Central memory CD4-positive, alpha-beta T cell (primary cell): ENCODE measurements at regions not wholly inside any gene's neighbourhood (a gene's known extent, or its start where the extent isn't known, plus 50 kb on each side); places are given as distances from the start of the nearest gene placed in this dataset.

Source experiments
- DNase-seq: peaks from one replicate; pipeline ENCODE4 v3.0.0; 2022

DNA sequence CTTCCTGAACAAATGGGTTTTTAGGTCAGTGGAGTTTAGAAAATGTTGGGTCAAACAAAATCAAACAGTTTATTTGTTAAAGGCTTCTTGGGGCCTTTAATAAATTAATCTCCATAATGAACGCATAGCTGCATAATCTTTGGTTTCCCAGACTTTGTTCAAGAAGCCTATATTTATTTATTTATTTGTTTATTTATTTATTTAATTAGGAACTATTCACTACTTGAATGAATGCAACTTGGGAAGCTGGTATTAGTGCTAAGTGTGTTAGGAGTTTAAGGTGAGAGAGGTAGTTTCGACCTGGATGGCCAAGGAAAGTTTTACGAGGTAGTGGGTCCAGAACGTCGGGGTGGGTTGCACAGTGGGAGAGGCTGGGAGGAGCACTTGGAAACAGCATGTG, 281.9 kb upstream of the C2CD4B start:
- DNase-seq = no peak

DNA sequence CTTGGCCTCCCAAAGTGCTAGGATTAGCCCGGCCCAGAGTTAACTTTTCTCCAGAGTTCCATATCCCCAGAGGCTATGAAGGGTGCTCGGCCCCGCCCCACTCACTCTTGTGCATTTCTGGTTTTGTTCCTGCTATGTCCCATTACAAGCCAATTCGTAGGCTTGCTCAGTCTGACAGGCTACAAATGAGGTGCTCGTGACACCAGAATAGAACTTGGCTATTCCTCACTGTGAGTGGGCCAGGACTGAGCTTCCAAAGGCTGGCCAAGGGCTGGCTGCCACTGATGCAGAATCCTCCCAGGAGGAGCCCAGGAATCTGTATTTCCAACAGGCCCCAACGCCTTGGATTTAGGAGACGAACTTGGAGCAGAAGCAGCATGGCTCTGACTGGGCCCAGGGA, 282.7 kb upstream of the C2CD4B start:
- no peak for DNase-seq

- no peak for DNase-seq
Observed at GRCh38 chr15:62449638-62450037, 284.6 kb upstream of the C2CD4B start.

DNA sequence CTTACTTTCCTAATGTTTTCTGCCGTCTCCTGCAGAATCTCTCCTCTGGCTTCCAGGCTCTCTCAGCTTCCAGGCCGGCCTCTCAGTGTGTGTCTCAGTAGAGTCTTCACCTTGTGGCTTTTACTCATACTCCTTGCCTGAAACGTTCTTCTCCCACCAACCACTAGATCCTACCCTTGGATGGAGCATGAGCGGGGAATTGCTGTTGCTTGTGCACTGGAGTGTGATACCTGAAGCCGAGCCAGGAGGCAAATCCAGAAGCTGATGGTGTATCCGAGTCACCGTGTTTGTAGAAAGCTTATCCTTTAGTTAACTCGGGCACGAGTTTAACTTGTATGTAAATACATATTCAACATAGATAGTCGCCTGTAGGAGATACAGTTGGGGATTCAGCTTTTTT, 285.0 kb upstream of the C2CD4B start:
- DNase-seq = no peak

- DNase-seq = no peak
Observed at GRCh38 chr15:62452026-62452425, 286.9 kb upstream of the C2CD4B start.

GRCh38 chr15:62452667-62453066, 287.6 kb upstream of the C2CD4B start:
- DNase-seq = no peak

- no peak for DNase-seq
Observed at GRCh38 chr15:62453375-62453774, 288.3 kb upstream of the C2CD4B start.

- DNase-seq = no peak
Observed at GRCh38 chr15:62453981-62454380, 288.9 kb upstream of the C2CD4B start.

DNA sequence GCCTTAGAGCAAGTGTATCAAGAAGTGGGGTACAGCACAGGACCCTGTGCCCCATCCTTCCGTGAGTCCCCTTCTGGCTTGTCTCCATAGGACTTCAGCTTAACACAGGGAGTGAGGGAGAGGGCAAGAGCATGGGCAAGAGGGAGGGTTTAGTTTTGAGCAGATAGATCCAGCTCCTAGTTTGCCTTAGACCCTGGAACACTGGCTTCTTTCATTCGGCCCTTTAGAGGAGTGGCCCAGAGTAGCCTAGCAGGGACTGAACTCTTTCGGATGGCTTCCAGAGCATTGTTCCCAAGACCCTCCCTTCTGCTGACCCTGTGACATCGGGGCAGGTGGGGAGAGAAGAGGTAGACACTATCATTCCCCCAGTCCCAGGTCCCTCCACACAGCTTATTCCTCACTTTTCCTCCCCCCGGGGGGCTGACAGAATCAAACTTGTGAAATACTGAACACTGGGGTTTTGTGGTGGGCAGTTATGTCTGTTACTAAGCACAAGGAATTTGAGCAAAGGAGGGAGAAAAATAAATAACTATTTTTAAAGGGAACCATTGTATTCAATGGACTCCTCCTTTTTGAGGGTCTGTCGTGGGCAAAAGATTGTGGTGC, 289.6 kb upstream of the C2CD4B start:
- DNase-seq = no peak

- DNase-seq = no peak
Observed at GRCh38 chr15:62455441-62455921, 290.4 kb upstream of the C2CD4B start.

DNA sequence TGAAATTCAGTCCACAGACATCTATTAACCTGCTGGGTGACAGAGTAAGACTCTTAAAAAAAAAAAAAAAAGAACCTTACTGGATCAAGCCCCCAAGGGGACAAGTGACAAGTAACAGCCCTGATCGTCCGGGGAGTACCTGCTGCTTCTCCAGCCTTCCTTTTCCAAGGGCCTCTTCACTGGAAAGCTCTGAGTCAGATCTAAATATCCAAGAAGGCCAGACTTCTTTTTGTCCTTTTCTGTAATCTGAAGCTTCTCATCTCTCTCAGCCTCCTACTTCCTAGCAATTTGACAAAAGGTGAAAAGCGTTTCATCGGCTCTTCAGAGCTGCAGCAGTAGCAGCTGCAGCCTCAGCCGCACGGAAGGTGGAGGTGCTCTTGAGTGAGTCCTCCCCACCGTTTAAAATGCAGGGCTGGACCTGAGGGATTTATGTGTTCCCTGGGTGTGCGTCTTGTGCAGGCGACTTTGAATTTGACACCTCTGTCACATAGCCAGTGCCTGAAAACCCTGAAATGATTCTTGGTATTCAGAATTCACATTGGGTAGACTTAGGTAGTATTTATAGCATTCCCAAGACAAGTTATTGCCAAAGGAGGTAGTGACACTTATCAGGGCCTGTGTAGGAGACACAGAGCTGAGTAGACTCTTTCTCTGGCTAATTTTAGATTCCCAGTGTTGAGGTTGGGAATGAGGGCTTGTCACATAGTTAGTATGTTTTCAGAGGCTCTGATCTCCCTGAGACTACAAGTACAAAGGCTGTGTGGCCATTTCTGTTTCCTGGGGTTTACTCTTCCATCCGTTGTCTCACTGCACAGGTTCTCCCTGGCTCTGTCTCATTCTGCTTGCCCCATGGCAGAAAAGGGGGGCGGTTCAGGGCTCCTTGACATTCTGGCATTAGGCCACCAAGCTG, 291.2 kb upstream of the C2CD4B start:
- DNase-seq = no peak

GRCh38 chr15:62457100-62457499, 292.0 kb upstream of the C2CD4B start:
- DNase-seq = no peak

DNA sequence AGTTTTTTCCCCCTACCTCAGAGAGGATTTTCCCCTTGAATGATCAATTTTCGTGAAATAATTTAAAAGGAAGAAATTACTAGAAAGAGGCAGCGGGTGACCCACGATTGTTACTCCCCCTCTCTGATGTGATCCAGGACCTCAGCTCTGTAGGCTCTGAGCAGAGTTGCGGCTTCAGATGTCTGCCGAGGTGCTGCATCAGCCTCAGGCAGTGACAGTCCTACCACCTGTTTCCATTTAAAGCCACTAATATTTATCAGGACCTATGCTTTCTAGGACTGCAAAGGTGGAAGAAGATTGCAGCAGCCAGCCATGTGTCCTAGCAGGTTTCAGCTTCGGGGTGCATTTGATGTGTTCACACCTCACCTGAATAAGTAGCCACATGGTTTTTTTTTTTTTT, 294.8 kb upstream of the C2CD4B start:
- no peak for DNase-seq

GRCh38 chr15:62462268-62462667, 297.2 kb upstream of the C2CD4B start:
- DNase-seq = no peak

DNA sequence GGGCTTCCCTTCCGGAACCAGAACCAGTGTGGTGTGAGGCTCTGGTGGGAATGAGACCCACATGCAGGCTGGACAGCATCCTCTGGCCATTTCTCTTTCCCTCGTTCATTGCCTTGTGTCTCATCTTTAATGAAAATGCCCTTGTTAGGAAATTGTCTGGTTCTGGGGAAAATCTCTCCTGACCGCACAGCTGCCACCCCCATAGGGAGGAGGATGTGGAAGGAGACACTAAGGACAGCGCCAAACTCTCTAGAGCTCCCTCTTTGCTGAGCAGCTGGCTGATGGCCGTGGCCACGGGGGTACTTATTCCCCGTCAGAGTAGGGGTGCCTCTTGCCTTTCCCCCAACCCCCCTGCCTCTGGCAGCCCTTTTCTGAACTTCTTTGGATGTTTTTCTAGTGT, 297.6 kb upstream of the C2CD4B start:
- no peak for DNase-seq

DNA sequence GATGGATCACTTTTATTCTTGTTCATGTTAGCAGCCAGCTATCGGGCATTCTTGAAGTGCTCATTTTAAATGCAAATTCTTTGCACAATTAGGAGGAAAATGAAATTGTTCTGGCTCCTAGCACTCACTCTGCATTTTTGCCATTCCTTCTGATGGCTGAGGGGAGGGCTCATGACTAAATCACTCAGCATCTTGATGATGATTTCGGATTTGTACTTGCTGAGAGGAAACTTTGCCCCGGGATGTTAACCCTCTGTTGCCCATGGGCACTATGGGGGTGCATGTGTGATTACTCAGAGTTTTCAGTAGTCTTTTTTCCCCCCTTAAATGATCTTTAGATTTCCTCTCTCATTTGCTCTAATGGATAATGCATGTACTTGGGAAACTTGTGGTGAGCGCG, 299.6 kb upstream of the C2CD4B start:
- DNase-seq = no peak

DNA sequence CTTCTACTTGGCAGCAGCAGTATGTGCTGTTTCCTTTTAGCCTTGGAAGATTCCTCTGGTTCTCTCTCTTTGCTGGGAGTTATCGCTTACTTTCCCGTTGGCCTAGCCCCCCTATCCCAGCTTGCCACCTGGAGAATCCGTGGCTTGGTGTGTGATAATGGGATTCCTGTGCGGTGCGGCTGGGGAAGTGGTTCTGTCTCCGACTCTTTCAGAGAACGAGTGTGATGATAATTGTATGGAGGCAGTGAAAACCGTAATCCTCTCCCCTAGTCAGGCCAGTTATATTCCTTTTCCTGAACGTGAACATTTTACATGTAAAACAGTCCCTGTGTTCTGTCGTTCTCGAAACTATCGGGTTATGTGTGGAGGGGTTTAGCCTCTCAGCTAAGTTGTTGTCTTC, 300.1 kb upstream of the C2CD4B start:
- DNase-seq = no peak

- no peak for DNase-seq
Observed at GRCh38 chr15:62469478-62469873, 304.4 kb upstream of the C2CD4B start.

DNA sequence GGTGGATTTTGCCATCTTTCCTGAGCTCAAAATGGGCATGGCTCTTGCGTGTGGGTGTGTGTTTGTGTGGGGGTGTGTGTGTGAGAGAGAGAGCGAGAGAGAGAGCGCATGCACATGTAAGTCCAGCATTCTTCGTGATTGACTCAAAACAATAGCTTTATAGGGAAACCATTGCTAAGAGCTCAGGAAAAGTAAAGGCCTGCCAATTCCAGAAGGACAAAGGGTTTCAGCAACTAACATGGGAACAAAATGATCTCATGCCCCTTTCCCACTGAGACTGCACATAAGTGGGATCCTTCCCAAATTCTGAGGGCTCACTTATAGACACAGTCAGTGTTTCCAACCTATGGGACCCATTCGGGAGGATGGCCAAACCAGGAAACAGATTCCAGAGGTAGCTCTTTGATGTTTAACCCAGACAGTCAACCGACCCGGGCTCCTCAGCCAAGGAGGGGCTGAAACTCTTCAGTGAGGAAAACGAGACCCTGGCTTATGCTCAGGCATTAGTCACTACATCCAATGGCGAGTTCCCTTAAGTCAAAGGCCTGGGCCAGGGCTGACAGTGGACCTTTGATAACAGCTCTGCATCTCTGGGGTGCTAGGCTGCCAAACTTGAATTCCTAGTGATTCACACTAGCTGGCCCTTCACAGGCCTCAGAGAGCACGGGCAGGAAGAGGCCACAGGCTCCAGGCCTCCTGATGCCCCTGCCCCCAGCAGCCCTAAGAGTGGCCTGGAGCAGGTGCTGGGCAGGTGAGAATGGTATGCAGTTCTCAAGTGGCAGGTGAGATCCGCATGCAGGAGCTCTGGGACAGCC, 305.0 kb upstream of the C2CD4B start:
- DNase-seq = no peak

GRCh38 chr15:62472616-62473299, 307.7 kb upstream of the C2CD4B start:
- DNase-seq = no peak

- no peak for DNase-seq
Observed at GRCh38 chr15:62474021-62474770, 309.1 kb upstream of the C2CD4B start.

GRCh38 chr15:62474771-62475124, 309.7 kb upstream of the C2CD4B start:
- no peak for DNase-seq
